Ascending aorta (tissue), 2 donors: ENCODE measurements at regions not wholly inside any gene's neighbourhood (a gene's known extent, or its start where the extent isn't known, plus 50 kb on each side); places are given as distances from the start of the nearest gene placed in this dataset.

Experiments used
- DNase-seq, 2 donors: peaks; one replicate each; pipeline ENCODE4 v3.0.0-alpha.2; 2019; ENCODE audit warnings: low spot score in 2 of 2
- H3K27ac ChIP-seq, 2 donors: fragments of 200-600 bp; sonication (generic); one replicate each; pipeline ENCODE4 v1.5.1; 2016 to 2017; ENCODE audit warnings: mild to moderate bottlenecking in 1 of 2
- H3K27me3 ChIP-seq: fragments of 200-600 bp; sonication (generic); one replicate; pipeline ENCODE4 v1.5.1; 2017
- H3K36me3 ChIP-seq, 2 donors: fragments of 200-600 bp; sonication (generic); one replicate each; pipeline ENCODE4 v1.5.1; 2016
- H3K4me1 ChIP-seq, 2 donors: fragments of 200-600 bp; sonication (generic); one replicate each; pipeline ENCODE4 v1.5.1; 2016 to 2017; ENCODE audit warnings: mild to moderate bottlenecking in 1 of 2
- H3K4me3 ChIP-seq, 2 donors: fragments of 200-600 bp; sonication (generic); one replicate each; pipeline ENCODE4 v1.5.1; 2016 to 2017; ENCODE audit warnings: mild to moderate bottlenecking in 1 of 2
- H3K9me3 ChIP-seq, 2 donors: fragments of 200-600 bp; sonication (generic); one replicate each; pipeline ENCODE4 v1.5.1; 2016
- intact Hi-C: fragments of 100-400 bp; cut with DNase I; formaldehyde crosslinking; loops from one replicate; pipeline ENCODE4 v1.15.1; 2023
- TF ChIP-seq, protein P1 (sequence below), 3 experiments: fragments of 200-600 bp in 2 of 3; fragments of 450-650 bp in 1 of 3; sonication (generic) in 2 of 3; IDR thresholded peaks; one replicate each; pipeline ENCODE4 v1.5.1; 2016 to 2019; ENCODE audit warnings: antibody characterized with exemption in 3 of 3, mild to moderate bottlenecking in 1 of 3, moderate library complexity in 1 of 3

DNA sequence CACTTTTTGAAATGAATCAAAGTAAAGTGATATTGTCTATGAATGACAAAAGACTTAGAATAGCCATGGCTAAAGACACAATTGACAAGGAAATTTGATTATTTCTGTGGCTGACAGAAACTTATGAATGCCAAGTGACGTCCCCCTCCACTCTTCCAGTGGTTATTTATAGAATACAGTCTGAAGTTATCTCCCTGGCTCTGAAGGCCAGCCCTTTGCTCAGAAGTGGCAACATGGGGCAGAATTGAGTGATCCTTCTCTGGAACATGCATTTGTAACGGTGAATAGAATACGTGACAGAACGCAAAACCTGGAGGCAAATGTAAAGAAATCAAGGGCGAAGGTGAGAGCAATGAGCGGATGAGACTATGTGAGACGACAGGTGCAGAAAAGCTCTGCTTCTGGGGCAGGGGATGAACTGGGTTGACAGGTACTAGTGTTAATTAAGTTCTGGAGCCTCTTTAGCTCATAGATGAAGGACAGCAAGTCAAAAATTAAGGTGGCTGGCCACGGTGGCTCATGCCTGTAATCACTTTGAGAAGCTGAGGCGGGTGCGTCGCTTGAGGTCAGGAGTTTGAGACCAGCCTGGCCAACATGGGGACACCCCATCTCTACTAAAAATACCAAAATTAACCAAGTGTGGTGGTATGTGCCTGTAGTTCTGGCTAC, 585.7 kb upstream of the B3GAT1 start:
- no peak for DNase-seq
- intact Hi-C loops: no loop called here

GRCh38 chr11:134995741-134996140, 583.7 kb upstream of the B3GAT1 start:
- no peaks in the 10 kb centered on the region for H3K4me1 ChIP-seq
- no peak overlapping the region for H3K27ac ChIP-seq
- DNase-seq: no peak
- H3K27me3 ChIP-seq: no peaks in the 10 kb centered on the region
- H3K36me3 ChIP-seq: no peaks in the 10 kb centered on the region
- intact Hi-C loops: no loop called here
- TF ChIP-seq, protein P1, sequence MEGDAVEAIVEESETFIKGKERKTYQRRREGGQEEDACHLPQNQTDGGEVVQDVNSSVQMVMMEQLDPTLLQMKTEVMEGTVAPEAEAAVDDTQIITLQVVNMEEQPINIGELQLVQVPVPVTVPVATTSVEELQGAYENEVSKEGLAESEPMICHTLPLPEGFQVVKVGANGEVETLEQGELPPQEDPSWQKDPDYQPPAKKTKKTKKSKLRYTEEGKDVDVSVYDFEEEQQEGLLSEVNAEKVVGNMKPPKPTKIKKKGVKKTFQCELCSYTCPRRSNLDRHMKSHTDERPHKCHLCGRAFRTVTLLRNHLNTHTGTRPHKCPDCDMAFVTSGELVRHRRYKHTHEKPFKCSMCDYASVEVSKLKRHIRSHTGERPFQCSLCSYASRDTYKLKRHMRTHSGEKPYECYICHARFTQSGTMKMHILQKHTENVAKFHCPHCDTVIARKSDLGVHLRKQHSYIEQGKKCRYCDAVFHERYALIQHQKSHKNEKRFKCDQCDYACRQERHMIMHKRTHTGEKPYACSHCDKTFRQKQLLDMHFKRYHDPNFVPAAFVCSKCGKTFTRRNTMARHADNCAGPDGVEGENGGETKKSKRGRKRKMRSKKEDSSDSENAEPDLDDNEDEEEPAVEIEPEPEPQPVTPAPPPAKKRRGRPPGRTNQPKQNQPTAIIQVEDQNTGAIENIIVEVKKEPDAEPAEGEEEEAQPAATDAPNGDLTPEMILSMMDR (IDR thresholded peaks at IDR 0.05): no peak
- H3K4me3 ChIP-seq: no peak overlapping the region
- no peaks in the 10 kb centered on the region for H3K9me3 ChIP-seq

More for the DNA sequence above, 585.7 kb upstream of the B3GAT1 start:
- Histone ChIP-seq H3K4me3 (no peak overlapping the region), H3K4me1 (no peaks in the 10 kb centered on the region), H3K36me3 (no peaks in the 10 kb centered on the region), H3K27me3 (no peaks in the 10 kb centered on the region), H3K27ac (no peak overlapping the region), H3K9me3 (no peaks in the 10 kb centered on the region)
- TF ChIP-seq, protein P1 (IDR thresholded peaks at IDR 0.05): no peak

GRCh38 chr11:134994431-134994830, 582.4 kb upstream of the B3GAT1 start:
- Histone ChIP-seq H3K4me3 (no peak overlapping the region), H3K4me1 (no peaks in the 10 kb centered on the region), H3K27me3 (no peaks in the 10 kb centered on the region), H3K9me3 (no peaks in the 10 kb centered on the region), H3K36me3 (no peaks in the 10 kb centered on the region), H3K27ac (no peak overlapping the region)
- DNase-seq: no peak
- intact Hi-C loops: no loop called here
- TF ChIP-seq, protein P1 (IDR thresholded peaks at IDR 0.05): no peak

DNA sequence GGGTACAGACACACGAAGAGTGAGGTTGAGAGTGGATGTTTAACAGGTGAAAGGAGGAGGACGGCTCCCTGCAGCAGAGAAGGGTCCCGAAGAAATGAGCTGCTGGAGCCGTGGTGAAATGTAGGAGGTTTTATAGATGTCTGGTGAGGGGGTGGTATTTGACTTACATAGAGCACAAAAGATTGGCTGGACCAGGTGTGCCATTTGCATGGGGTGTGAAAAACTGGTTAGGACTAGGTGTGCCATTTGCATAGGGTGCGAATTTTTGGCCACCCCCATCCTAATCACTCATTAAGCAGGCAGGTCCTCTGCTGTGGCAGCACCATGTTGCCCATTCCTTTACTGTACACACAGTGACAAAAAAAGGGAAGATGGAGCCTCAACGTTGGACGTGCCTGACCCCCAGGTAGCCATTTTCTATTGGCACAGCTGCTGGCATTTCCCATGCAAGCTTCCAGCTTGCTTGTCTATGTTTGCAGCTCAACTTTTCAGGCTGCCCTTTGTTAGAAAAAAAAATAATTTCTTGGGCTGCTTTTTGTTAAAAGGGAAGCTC, 581.7 kb upstream of the B3GAT1 start:
- H3K4me1 ChIP-seq: no peaks in the 10 kb centered on the region
- H3K27ac ChIP-seq: no peak overlapping the region
- intact Hi-C loops: no loop called here
- no peak for DNase-seq
- H3K9me3 ChIP-seq: no peaks in the 10 kb centered on the region
- no peak overlapping the region for H3K4me3 ChIP-seq
- H3K36me3 ChIP-seq: no peaks in the 10 kb centered on the region
- no peaks in the 10 kb centered on the region for H3K27me3 ChIP-seq
- TF ChIP-seq, protein P1 (IDR thresholded peaks at IDR 0.05): no peak

DNA sequence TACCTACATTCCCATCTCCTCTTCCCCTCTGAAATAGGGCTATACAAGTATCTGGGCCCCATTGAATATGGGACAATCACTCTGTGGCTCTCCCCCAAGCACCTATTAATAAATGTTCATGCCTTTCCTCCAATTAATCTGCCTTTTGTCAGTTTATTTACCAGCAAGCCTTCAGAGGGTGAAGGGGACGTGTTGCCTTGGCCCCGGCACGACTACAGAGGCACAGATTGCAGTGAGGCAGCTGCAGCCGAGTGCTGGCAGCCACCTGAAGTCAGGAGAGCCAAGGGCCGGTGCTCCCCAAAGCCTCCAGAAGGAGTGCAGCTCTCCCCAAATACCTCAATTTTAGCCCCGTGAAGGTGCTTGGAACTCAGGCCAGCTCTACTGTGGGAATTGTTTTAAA, 580.9 kb upstream of the B3GAT1 start:
- Histone ChIP-seq H3K36me3 (no peaks in the 10 kb centered on the region), H3K4me1 (no peaks in the 10 kb centered on the region), H3K27me3 (no peaks in the 10 kb centered on the region), H3K27ac (no peak overlapping the region), H3K9me3 (no peaks in the 10 kb centered on the region), H3K4me3 (no peak overlapping the region)
- no peak for DNase-seq
- intact Hi-C loops: no loop called here
- TF ChIP-seq, protein P1 (IDR thresholded peaks at IDR 0.05): no peak
